ENCODE measurements at regions not wholly inside any gene's neighbourhood (a gene's known extent, or its start where the extent isn't known, plus 50 kb on each side); places are given as distances from the start of the nearest gene placed in this dataset.
"Not testable (repeated sequence)": the region's sequence is repeated elsewhere in the genome, so short reads cannot be mapped to it uniquely, and the experiment has no call there.

- no peak for DNase-seq (ENCODE audit: low read depth)
Observed at GRCh38 chrX:11836284-11836683, 78.2 kb downstream of the MSL3 start.

GRCh38 chrX:11837437-11837836 is 79.4 kb downstream of the MSL3 start:
- no peak for DNase-seq (ENCODE audit: low read depth)

GRCh38 chrX:11864171-11864570 is 106.1 kb downstream of the MSL3 start:
- no peak for DNase-seq (ENCODE audit: low read depth)

- DNase-seq (ENCODE audit: low read depth), result no peak
Observed at GRCh38 chrX:11867610-11868345, 109.7 kb downstream of the MSL3 start.

GRCh38 chrX:11870789-11871188 is 112.8 kb downstream of the MSL3 start:
- DNase-seq (ENCODE audit: low read depth), result no peak

- no peak for DNase-seq (ENCODE audit: low read depth)
Observed at GRCh38 chrX:11881485-11882170, 123.6 kb downstream of the MSL3 start.

GRCh38 chrX:11886745-11887144 is 128.7 kb downstream of the MSL3 start:
- no peak for DNase-seq (ENCODE audit: low read depth)

- DNase-seq (ENCODE audit: low read depth), result no peak
Observed at GRCh38 chrX:11887175-11887574, 129.1 kb downstream of the MSL3 start.

GRCh38 chrX:11888421-11888820 is 130.4 kb downstream of the MSL3 start:
- no peak for DNase-seq (ENCODE audit: low read depth)

GRCh38 chrX:11889791-11890190 is 131.8 kb downstream of the MSL3 start:
- no peak for DNase-seq (ENCODE audit: low read depth)

- no peak for DNase-seq (ENCODE audit: low read depth)
Observed at GRCh38 chrX:11890836-11891514, 132.9 kb downstream of the MSL3 start.

- DNase-seq (ENCODE audit: low read depth), result no peak
Observed at GRCh38 chrX:11893933-11894710, 136.1 kb downstream of the MSL3 start.

- DNase-seq (ENCODE audit: low read depth), result no peak
Observed at GRCh38 chrX:11899091-11899490, 141.1 kb downstream of the MSL3 start.

- DNase-seq (ENCODE audit: low read depth), result not testable (repeated sequence)
Observed at GRCh38 chrX:11905933-11906332, 147.9 kb downstream of the MSL3 start.

GRCh38 chrX:11908371-11908770 is 150.3 kb downstream of the MSL3 start:
- DNase-seq (ENCODE audit: low read depth), result peak; percentile 11

- no peak for DNase-seq (ENCODE audit: low read depth)
Observed at GRCh38 chrX:11913001-11913400, 155.0 kb downstream of the MSL3 start.

GRCh38 chrX:11929476-11929875 is 171.4 kb downstream of the MSL3 start:
- DNase-seq (ENCODE audit: low read depth), result no peak

- no peak for DNase-seq (ENCODE audit: low read depth)
Observed at GRCh38 chrX:11932423-11932822, 174.4 kb downstream of the MSL3 start.

- DNase-seq (ENCODE audit: low read depth), result no peak
Observed at GRCh38 chrX:11934089-11934488, 176.1 kb downstream of the MSL3 start.

GRCh38 chrX:11941571-11941970 is 183.5 kb downstream of the MSL3 start:
- no peak for DNase-seq (ENCODE audit: low read depth)

- no peak for DNase-seq (ENCODE audit: low read depth)
Observed at GRCh38 chrX:11944501-11944900, 186.5 kb downstream of the MSL3 start.

GRCh38 chrX:11949291-11949690 is 189.0 kb upstream of the FRMPD4 start:
- no peak for DNase-seq (ENCODE audit: low read depth)
